Epithelial cell of proximal tubule (primary cell): ENCODE measurements at regions not wholly inside any gene's neighbourhood (a gene's known extent, or its start where the extent isn't known, plus 50 kb on each side); places are given as distances from the start of the nearest gene placed in this dataset.

Experiments used
- DNase-seq: peaks from one replicate; pipeline ENCODE4 v3.0.0-alpha.2; 2011; ENCODE audit warnings: low read depth
- H3K4me3 ChIP-seq: 2 replicates; pipeline ENCODE4 v1.5.1; 2011; ENCODE audit warnings: low read depth, mild to moderate bottlenecking, low read length
- CTCF ChIP-seq: conservative IDR thresholded peaks from 2 replicates; pipeline ENCODE4 v1.5.1; 2012; ENCODE audit warnings: low read depth, mild to moderate bottlenecking, low read length

- TF ChIP-seq CTCF: no peak
- no peak for DNase-seq
- no peak overlapping the region for H3K4me3 ChIP-seq
Measured at GRCh38 chr4:137427411-137427810, 104.9 kb downstream of the PCDH18 start.

- no peak for TF ChIP-seq CTCF
- DNase-seq: no peak
- H3K4me3 ChIP-seq: no peak overlapping the region
Measured at GRCh38 chr4:137425281-137425680, 107.0 kb downstream of the PCDH18 start.

DNA sequence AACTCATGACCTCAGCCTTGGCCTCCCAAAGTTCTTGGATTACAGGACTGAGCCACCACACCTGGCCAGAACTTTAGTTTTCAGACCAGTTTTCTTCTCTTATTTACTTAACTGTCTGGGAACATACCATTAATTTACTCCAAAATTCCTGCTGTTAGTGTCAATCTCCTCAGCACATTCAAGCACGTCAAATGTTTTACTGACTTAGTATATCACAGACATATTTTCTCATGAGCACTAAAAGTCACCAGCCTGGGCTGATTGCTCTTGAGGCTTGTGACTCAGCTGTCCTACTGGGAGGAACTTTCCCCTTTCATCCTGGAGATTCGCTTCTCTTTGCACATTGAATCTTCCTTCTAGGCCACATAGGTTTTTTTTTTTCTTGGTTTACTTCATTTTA is 109.6 kb downstream of the PCDH18 start:
- H3K4me3 ChIP-seq: no peak overlapping the region
- no peak for TF ChIP-seq CTCF
- no peak for DNase-seq

GRCh38 chr4:137421796-137422195 is 110.5 kb downstream of the PCDH18 start:
- no peak overlapping the region for H3K4me3 ChIP-seq
- no peak for TF ChIP-seq CTCF
- DNase-seq: no peak

DNA sequence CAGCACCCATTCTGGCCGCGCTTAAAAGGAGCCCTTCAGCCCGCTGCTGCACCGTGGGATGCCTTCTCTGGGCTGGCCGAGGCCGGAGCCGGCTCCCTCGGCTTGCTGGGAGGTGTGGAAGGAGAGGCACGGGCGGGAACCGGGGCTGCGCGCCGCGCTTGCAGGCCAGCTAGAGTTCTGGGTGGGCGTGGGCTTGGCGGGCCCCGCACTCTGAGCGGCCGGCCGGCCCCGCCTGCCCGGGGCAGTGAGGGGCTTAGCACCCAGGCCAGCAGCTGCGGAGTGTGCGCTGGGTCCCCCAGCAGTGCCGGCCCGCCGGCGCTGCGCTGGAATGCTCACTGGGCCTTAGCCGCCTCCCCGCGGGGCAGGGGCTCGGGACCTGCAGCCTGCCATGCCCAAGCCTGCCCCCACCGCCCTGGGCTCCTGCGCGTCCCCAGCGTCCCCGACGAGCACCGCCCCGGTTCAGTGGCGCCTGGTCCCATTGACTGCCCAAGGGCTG is 111.3 kb downstream of the PCDH18 start:
- TF ChIP-seq CTCF: no peak
- no peak for DNase-seq
- H3K4me3 ChIP-seq: no peak overlapping the region

- no peak overlapping the region for H3K4me3 ChIP-seq
- no peak for DNase-seq
- no peak for TF ChIP-seq CTCF
Measured at GRCh38 chr4:137417676-137418075, 114.6 kb downstream of the PCDH18 start.

GRCh38 chr4:137414802-137415201 is 117.5 kb downstream of the PCDH18 start:
- TF ChIP-seq CTCF: no peak
- no peak for DNase-seq
- no peak overlapping the region for H3K4me3 ChIP-seq
